GM23248 (cell line): ENCODE measurements at regions not wholly inside any gene's neighbourhood (a gene's known extent, or its start where the extent isn't known, plus 50 kb on each side); places are given as distances from the start of the nearest gene placed in this dataset.

Experiments used
- DNase-seq: peaks from one replicate; pipeline ENCODE4 v3.0.0-alpha.2; 2015
- H2AFZ ChIP-seq: fragments of 200-600 bp; sonication (generic); 2 replicates; pipeline ENCODE4 v1.6.1; 2016; ENCODE audit warnings: antibody characterized with exemption
- H3F3A ChIP-seq: fragments of 200-600 bp; sonication (generic); 2 replicates; pipeline ENCODE4 v1.6.1; 2016; ENCODE audit warnings: mild to moderate bottlenecking, antibody characterized with exemption, mixed run types; ENCODE audit not compliant: insufficient read depth
- H3K27ac ChIP-seq: fragments of 200-600 bp; sonication (generic); 2 replicates; pipeline ENCODE4 v1.5.1; 2016; ENCODE audit warnings: mild to moderate bottlenecking
- H3K27me3 ChIP-seq: fragments of 200-600 bp; sonication (generic); replicated peaks from 2 replicates; pipeline ENCODE4 v1.6.1; 2016; ENCODE audit warnings: mild to moderate bottlenecking; ENCODE audit not compliant: insufficient read depth
- H3K36me3 ChIP-seq: fragments of 200-600 bp; sonication (generic); 2 replicates; pipeline ENCODE4 v1.6.1; 2016; ENCODE audit warnings: low read depth, mild to moderate bottlenecking
- H3K4me1 ChIP-seq: fragments of 200-600 bp; sonication (generic); 2 replicates; pipeline ENCODE4 v1.6.1; 2016; ENCODE audit warnings: mild to moderate bottlenecking; ENCODE audit not compliant: insufficient read depth
- H3K4me2 ChIP-seq: fragments of 200-600 bp; sonication (generic); one replicate; pipeline ENCODE4 v1.6.1; 2016; ENCODE audit warnings: mild to moderate bottlenecking; ENCODE audit not compliant: unreplicated experiment
- H3K4me3 ChIP-seq: fragments of 200-600 bp; sonication (generic); 2 replicates; pipeline ENCODE4 v1.5.1; 2016; ENCODE audit warnings: mild to moderate bottlenecking
- H3K79me2 ChIP-seq: fragments of 200-600 bp; sonication (generic); 2 replicates; pipeline ENCODE4 v1.6.1; 2016; ENCODE audit warnings: mild to moderate bottlenecking; ENCODE audit not compliant: insufficient read depth
- H3K9ac ChIP-seq: fragments of 200-600 bp; sonication (generic); 2 replicates; pipeline ENCODE4 v1.6.1; 2016; ENCODE audit warnings: mild to moderate bottlenecking
- H3K9me2 ChIP-seq: fragments of 200-600 bp; sonication (generic); 2 replicates; pipeline ENCODE4 v1.6.1; 2016; ENCODE audit warnings: mixed run types, mild to moderate bottlenecking, moderate library complexity; ENCODE audit not compliant: insufficient read depth
- H3K9me3 ChIP-seq: fragments of 200-600 bp; sonication (generic); one replicate; pipeline ENCODE4 v1.6.1; 2017; ENCODE audit warnings: low read depth
- H4K20me1 ChIP-seq: fragments of 200-600 bp; sonication (generic); 2 replicates; pipeline ENCODE4 v1.6.0; 2016; ENCODE audit not compliant: insufficient read depth
- EZH2 ChIP-seq: fragments of 200-600 bp; sonication (generic); IDR thresholded peaks from 2 replicates; pipeline ENCODE4 v1.6.1; 2018; ENCODE audit warnings: antibody characterized with exemption, mild to moderate bottlenecking; ENCODE audit not compliant: insufficient read depth, poor library complexity, severe bottlenecking
- EZH2phosphoT487 ChIP-seq: fragments of 200-600 bp; sonication (generic); IDR thresholded peaks from 2 replicates; pipeline ENCODE4 v1.6.1; 2018; ENCODE audit warnings: antibody characterized with exemption, moderate library complexity, mild to moderate bottlenecking, low read depth; ENCODE audit not compliant: insufficient read depth
- WGBS, 2 experiments: methylation state at CpG; one replicate each; pipeline ENCODE4 v1.1.6; 2015 to 2017; ENCODE audit warnings: low lambda C conversion rate in 2 of 2, low coverage in 1 of 2; ENCODE audit errors: missing lambda C conversion rate in 2 of 2; 5-methylcytosine and 5-hydroxymethylcytosine counted together
- in situ Hi-C: fragments of 300-500 bp; cut with MboI; formaldehyde crosslinking; loops from 2 replicates; pipeline ENCODE4 v1.15.0; 2020

DNA sequence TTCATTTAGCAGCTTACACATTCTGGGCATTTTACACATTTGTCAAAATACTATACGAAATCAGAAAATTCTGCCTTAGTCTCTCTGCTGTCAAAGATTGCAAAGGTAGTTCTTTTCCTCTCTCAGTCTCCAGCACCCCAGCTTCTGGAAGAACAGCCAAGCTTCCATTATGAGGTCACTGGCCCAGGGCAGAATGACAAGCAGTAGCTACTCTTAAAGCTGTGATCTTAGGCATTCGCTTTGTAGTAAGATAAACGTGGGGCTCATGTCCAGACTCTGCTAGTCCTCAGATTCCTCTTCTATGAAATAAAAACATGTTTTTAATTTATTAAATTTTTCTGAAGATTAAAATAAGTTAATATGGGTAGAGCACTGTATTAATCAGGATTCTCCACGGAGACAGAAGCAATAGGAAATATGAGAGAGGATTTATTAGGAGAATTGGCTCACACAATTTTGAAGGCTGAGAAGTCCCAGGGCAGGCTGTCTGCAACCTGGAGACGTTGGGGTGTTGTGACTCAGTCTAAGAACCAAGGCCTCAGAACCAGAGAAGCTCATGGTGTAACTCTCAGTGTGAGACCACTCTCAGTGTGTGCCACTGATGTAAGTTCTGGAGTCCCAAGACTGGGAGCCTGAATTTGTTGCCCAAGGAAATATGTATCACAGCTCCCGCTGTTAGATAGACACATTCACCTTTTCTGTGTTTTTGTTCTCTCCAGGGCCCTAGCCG, 201.2 kb downstream of the CMPK2 start:
- H3K9me2 ChIP-seq, result no peaks in the 10 kb centered on the region
- no peaks in the 10 kb centered on the region for H3K9me3 ChIP-seq
- H4K20me1 ChIP-seq, result no peaks in the 10 kb centered on the region
- H3K9ac ChIP-seq, result no peak overlapping the region
- no peaks in the 10 kb centered on the region for H3K79me2 ChIP-seq
- in situ Hi-C loops, result no loop called here
- no peaks in the 10 kb centered on the region for H3K4me1 ChIP-seq
- no peak for DNase-seq
- no peak for TF ChIP-seq EZH2phosphoT487
- no peak for TF ChIP-seq EZH2
- H3K36me3 ChIP-seq, result no peaks in the 10 kb centered on the region
- H3K27ac ChIP-seq, result no peak overlapping the region
- H2AFZ ChIP-seq, result no peak overlapping the region
- H3F3A ChIP-seq, result no peaks in the 10 kb centered on the region
- 6% methylated on average over 7 of the region's 7 CpGs for WGBS, 2 experiments
- no peaks in the 10 kb centered on the region for H3K27me3 ChIP-seq
- no peak overlapping the region for H3K4me2 ChIP-seq
- H3K4me3 ChIP-seq, result no peak overlapping the region

GRCh38 chr2:6665093-6666045, 200.3 kb downstream of the CMPK2 start:
- Histone ChIP-seq H3K9me3 (no peaks in the 10 kb centered on the region), H3K27me3 (no peaks in the 10 kb centered on the region), H3K27ac (no peak overlapping the region), H3K9me2 (no peaks in the 10 kb centered on the region), H3F3A (no peaks in the 10 kb centered on the region), H2AFZ (no peak overlapping the region), H4K20me1 (no peaks in the 10 kb centered on the region), H3K4me3 (no peak overlapping the region), H3K36me3 (no peaks in the 10 kb centered on the region), H3K4me1 (no peaks in the 10 kb centered on the region), H3K9ac (no peak overlapping the region), H3K4me2 (no peak overlapping the region), H3K79me2 (no peaks in the 10 kb centered on the region)
- WGBS, 2 experiments, result 28 to 30% methylated on average over 8 of the region's 8 CpGs
- no peak for TF ChIP-seq EZH2
- TF ChIP-seq EZH2phosphoT487, result no peak
- no peak for DNase-seq
- in situ Hi-C loops, result no loop called here

- Histone ChIP-seq H3K27me3 (no peaks in the 10 kb centered on the region), H2AFZ (no peak overlapping the region), H3K36me3 (no peaks in the 10 kb centered on the region), H3K4me1 (no peaks in the 10 kb centered on the region), H3K9me2 (no peaks in the 10 kb centered on the region), H3K4me2 (no peak overlapping the region), H4K20me1 (no peaks in the 10 kb centered on the region), H3K79me2 (no peaks in the 10 kb centered on the region), H3K4me3 (no peak overlapping the region), H3F3A (no peaks in the 10 kb centered on the region), H3K27ac (no peak overlapping the region), H3K9me3 (no peaks in the 10 kb centered on the region), H3K9ac (no peak overlapping the region)
- 46 to 49% methylated on average over 4 of the region's 4 CpGs for WGBS, 2 experiments
- in situ Hi-C loops, result no loop called here
- DNase-seq, result no peak
- TF ChIP-seq EZH2 (no peak), EZH2phosphoT487 (no peak)
These were observed 198.4 kb downstream of the CMPK2 start for GRCh38 chr2:6667326-6667725.

GRCh38 chr2:6671913-6672312, 193.8 kb downstream of the CMPK2 start:
- Histone ChIP-seq H3K9ac (no peak overlapping the region), H3K9me3 (no peaks in the 10 kb centered on the region), H3K79me2 (no peaks in the 10 kb centered on the region), H3K27ac (no peak overlapping the region), H3F3A (no peaks in the 10 kb centered on the region), H4K20me1 (no peaks in the 10 kb centered on the region), H3K9me2 (no peaks in the 10 kb centered on the region), H3K27me3 (no peaks in the 10 kb centered on the region), H3K4me2 (no peak overlapping the region), H3K4me3 (no peak overlapping the region), H3K36me3 (no peaks in the 10 kb centered on the region), H2AFZ (no peak overlapping the region), H3K4me1 (no peaks in the 10 kb centered on the region)
- no peak for TF ChIP-seq EZH2phosphoT487
- no peak for TF ChIP-seq EZH2
- no peak for DNase-seq
- in situ Hi-C loops, result no loop called here
- WGBS, 2 experiments, result 3 to 10% methylated on average over 1 of the region's 1 CpG
